SK-N-SH treated with all-trans-retinoic acid at 6 μM for 48 hours (cell line): ENCODE measurements at regions not wholly inside any gene's neighbourhood (a gene's known extent, or its start where the extent isn't known, plus 50 kb on each side); places are given as distances from the start of the nearest gene placed in this dataset.

Experiments used
- ARNTL ChIP-seq: fragments of 450-650 bp; formaldehyde crosslinking; IDR thresholded peaks from 2 replicates; pipeline ENCODE4 v1.5.0; 2020; ENCODE audit warnings: low read depth, mild to moderate bottlenecking, moderate library complexity, borderline replicate concordance
- CSDC2 ChIP-seq: fragments of 250-450 bp; sonication (Bioruptor Pico); IDR thresholded peaks from 2 replicates; pipeline ENCODE4 v1.5.0; 2020; ENCODE audit warnings: mild to moderate bottlenecking, moderate library complexity
- ESRRG ChIP-seq: fragments of 250-450 bp; sonication (Bioruptor Pico); IDR thresholded peaks from 2 replicates; pipeline ENCODE4 v1.6.1; 2021; ENCODE audit warnings: mild to moderate bottlenecking
- OSR1 ChIP-seq: fragments of 250-450 bp; sonication (Bioruptor Pico); IDR thresholded peaks from 2 replicates; pipeline ENCODE4 v1.8.0; 2022; ENCODE audit warnings: moderate library complexity, mild to moderate bottlenecking, inconsistent platforms
- PPARA ChIP-seq: fragments of 250-450 bp; sonication (Bioruptor Pico); IDR thresholded peaks from 2 replicates; pipeline ENCODE4 v1.5.0; 2020; ENCODE audit warnings: mild to moderate bottlenecking, borderline replicate concordance
- RARB ChIP-seq: fragments of 250-450 bp; sonication (Bioruptor Pico); IDR thresholded peaks from 2 replicates; pipeline ENCODE4 v1.8.0; 2021; ENCODE audit warnings: mild to moderate bottlenecking, moderate library complexity
- ZFP3 ChIP-seq: fragments of 250-450 bp; sonication (Bioruptor Pico); IDR thresholded peaks from 2 replicates; pipeline ENCODE4 v1.5.0; 2020; ENCODE audit warnings: mild to moderate bottlenecking, moderate library complexity
- ZFP30 ChIP-seq: fragments of 450-650 bp; formaldehyde crosslinking; IDR thresholded peaks from 2 replicates; pipeline ENCODE4 v1.5.0; 2022; ENCODE audit warnings: mild to moderate bottlenecking, moderate library complexity
- TF ChIP-seq, protein P1 (sequence below): fragments of 250-450 bp; sonication (Bioruptor Pico); IDR thresholded peaks from 2 replicates; pipeline ENCODE4 v1.5.1; 2020; ENCODE audit warnings: low read depth, mild to moderate bottlenecking, moderate library complexity
- TF ChIP-seq, protein P2 (sequence below): fragments of 250-450 bp; sonication (Bioruptor Pico); IDR thresholded peaks from 2 replicates; pipeline ENCODE4 v1.8.0; 2021; ENCODE audit warnings: low read depth, mild to moderate bottlenecking, moderate library complexity, borderline replicate concordance
- TF ChIP-seq, protein P3 (sequence below): fragments of 250-450 bp; sonication (Bioruptor Pico); IDR thresholded peaks from 2 replicates; pipeline ENCODE4 v1.5.1; 2021; ENCODE audit warnings: mild to moderate bottlenecking, moderate library complexity
- TF ChIP-seq, protein P4 (sequence below): fragments of 250-450 bp; sonication (Bioruptor Pico); IDR thresholded peaks from 2 replicates; pipeline ENCODE4 v1.8.0; 2020; ENCODE audit warnings: mild to moderate bottlenecking, moderate library complexity, borderline replicate concordance

DNA sequence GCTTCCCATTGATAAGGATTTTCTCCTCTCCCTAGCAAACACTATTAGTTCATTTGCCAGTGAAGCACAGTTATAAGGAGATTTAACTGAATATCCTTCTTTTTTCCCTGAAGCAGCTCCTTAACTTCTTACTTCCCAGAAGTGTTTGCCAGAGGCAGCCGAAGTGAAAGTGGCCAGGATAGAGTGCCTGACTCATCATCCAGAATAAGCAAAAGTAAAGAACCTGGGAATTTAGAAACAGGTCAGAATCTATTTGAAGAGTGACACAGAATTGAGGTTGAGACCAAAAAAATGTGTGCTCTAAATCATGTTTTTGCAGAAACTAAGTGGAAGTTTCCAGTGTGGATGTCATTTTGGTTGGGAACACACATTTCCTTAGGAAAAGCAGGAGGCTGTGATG lies 249.6 kb upstream of the VWC2 start:
- no peak for TF ChIP-seq ESRRG (CRISPR knock-in tag)
- TF ChIP-seq PPARA (CRISPR knock-in tag): no peak
- TF ChIP-seq, protein P1, sequence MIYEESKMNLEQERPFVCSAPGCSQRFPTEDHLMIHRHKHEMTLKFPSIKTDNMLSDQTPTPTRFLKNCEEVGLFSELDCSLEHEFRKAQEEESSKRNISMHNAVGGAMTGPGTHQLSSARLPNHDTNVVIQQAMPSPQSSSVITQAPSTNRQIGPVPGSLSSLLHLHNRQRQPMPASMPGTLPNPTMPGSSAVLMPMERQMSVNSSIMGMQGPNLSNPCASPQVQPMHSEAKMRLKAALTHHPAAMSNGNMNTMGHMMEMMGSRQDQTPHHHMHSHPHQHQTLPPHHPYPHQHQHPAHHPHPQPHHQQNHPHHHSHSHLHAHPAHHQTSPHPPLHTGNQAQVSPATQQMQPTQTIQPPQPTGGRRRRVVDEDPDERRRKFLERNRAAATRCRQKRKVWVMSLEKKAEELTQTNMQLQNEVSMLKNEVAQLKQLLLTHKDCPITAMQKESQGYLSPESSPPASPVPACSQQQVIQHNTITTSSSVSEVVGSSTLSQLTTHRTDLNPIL: no peak
- no peak for TF ChIP-seq ZFP30 (CRISPR knock-in tag)
- TF ChIP-seq OSR1 (CRISPR knock-in tag): no peak
- TF ChIP-seq ARNTL: no peak
- TF ChIP-seq, protein P2, sequence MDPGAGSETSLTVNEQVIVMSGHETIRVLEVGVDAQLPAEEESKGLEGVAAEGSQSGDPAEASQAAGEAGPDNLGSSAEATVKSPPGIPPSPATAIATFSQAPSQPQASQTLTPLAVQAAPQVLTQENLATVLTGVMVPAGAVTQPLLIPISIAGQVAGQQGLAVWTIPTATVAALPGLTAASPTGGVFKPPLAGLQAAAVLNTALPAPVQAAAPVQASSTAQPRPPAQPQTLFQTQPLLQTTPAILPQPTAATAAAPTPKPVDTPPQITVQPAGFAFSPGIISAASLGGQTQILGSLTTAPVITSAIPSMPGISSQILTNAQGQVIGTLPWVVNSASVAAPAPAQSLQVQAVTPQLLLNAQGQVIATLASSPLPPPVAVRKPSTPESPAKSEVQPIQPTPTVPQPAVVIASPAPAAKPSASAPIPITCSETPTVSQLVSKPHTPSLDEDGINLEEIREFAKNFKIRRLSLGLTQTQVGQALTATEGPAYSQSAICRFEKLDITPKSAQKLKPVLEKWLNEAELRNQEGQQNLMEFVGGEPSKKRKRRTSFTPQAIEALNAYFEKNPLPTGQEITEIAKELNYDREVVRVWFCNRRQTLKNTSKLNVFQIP (CRISPR knock-in tag): no peak
- no peak for TF ChIP-seq CSDC2
- TF ChIP-seq, protein P3, sequence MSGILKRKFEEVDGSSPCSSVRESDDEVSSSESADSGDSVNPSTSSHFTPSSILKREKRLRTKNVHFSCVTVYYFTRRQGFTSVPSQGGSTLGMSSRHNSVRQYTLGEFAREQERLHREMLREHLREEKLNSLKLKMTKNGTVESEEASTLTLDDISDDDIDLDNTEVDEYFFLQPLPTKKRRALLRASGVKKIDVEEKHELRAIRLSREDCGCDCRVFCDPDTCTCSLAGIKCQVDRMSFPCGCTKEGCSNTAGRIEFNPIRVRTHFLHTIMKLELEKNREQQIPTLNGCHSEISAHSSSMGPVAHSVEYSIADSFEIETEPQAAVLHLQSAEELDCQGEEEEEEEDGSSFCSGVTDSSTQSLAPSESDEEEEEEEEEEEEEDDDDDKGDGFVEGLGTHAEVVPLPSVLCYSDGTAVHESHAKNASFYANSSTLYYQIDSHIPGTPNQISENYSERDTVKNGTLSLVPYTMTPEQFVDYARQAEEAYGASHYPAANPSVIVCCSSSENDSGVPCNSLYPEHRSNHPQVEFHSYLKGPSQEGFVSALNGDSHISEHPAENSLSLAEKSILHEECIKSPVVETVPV (CRISPR knock-in tag): no peak
- TF ChIP-seq, protein P4, sequence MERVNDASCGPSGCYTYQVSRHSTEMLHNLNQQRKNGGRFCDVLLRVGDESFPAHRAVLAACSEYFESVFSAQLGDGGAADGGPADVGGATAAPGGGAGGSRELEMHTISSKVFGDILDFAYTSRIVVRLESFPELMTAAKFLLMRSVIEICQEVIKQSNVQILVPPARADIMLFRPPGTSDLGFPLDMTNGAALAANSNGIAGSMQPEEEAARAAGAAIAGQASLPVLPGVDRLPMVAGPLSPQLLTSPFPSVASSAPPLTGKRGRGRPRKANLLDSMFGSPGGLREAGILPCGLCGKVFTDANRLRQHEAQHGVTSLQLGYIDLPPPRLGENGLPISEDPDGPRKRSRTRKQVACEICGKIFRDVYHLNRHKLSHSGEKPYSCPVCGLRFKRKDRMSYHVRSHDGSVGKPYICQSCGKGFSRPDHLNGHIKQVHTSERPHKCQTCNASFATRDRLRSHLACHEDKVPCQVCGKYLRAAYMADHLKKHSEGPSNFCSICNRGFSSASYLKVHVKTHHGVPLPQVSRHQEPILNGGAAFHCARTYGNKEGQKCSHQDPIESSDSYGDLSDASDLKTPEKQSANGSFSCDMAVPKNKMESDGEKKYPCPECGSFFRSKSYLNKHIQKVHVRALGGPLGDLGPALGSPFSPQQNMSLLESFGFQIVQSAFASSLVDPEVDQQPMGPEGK (CRISPR knock-in tag): no peak
- no peak for TF ChIP-seq RARB
- no peak for TF ChIP-seq ZFP3 (CRISPR knock-in tag)
